OCI-LY7 (cell line): ENCODE measurements at regions not wholly inside any gene's neighbourhood (a gene's known extent, or its start where the extent isn't known, plus 50 kb on each side); places are given as distances from the start of the nearest gene placed in this dataset.

Source experiments
- BruUV-seq: library from RNA; stranded (reverse); fragments of 400-500 nt; replicated peaks from 2 replicates; lab custom pipeline; 2021; lab: Mats Ljungman, UMichigan
- CTCF ChIA-PET: fragments of 300-600 bp; sonication (Branson Sonifier 250); formaldehyde crosslinking; loops from one replicate; lab custom pipeline; 2022; ENCODE audit warnings: antibody characterized with exemption; ENCODE audit not compliant: unreplicated experiment; lab: Charles Lee
- POLR2A ChIA-PET: fragments of 300-600 bp; sonication (Branson Sonifier 250); formaldehyde crosslinking; loops from one replicate; lab custom pipeline; 2022; ENCODE audit warnings: antibody characterized with exemption; lab: Charles Lee
- DNase-seq: peaks from one replicate; pipeline ENCODE4 v3.0.0-alpha.2; 2015; ENCODE audit warnings: low spot score
- H2AFZ ChIP-seq: fragments of 200-600 bp; sonication (generic), shearing (Covaris generic); 2 replicates; pipeline ENCODE4 v1.6.1; 2014; ENCODE audit warnings: mild to moderate bottlenecking, antibody characterized with exemption, low read length, moderate library complexity
- H3K27ac ChIP-seq: fragments of 200-600 bp; sonication (generic); 2 replicates; pipeline ENCODE4 v1.5.1; 2014; ENCODE audit warnings: mixed run types, low read depth, mild to moderate bottlenecking, moderate library complexity, low read length, inconsistent platforms; ENCODE audit not compliant: poor library complexity, severe bottlenecking
- H3K36me3 ChIP-seq: fragments of 200-600 bp; sonication (generic); 2 replicates; pipeline ENCODE4 v1.6.1; 2014; ENCODE audit warnings: mild to moderate bottlenecking, antibody characterized with exemption, low read length, moderate library complexity, mixed read lengths; ENCODE audit not compliant: insufficient read depth
- H3K4me1 ChIP-seq: fragments of 200-600 bp; sonication (generic); 2 replicates; pipeline ENCODE4 v1.5.1; 2014; ENCODE audit warnings: mild to moderate bottlenecking, low read length; ENCODE audit not compliant: insufficient read depth, poor library complexity, severe bottlenecking
- H3K4me2 ChIP-seq: fragments of 200-600 bp; sonication (generic); 2 replicates; pipeline ENCODE4 v1.6.1; 2014; ENCODE audit warnings: mild to moderate bottlenecking, low read length
- H3K4me3 ChIP-seq: fragments of 200-600 bp; sonication (generic); 2 replicates; pipeline ENCODE4 v1.5.1; 2014; ENCODE audit warnings: mild to moderate bottlenecking, low read depth, low read length; ENCODE audit not compliant: poor library complexity, severe bottlenecking
- H3K79me2 ChIP-seq: fragments of 200-600 bp; sonication (generic); 2 replicates; pipeline ENCODE4 v1.6.1; 2016; ENCODE audit warnings: low read depth, mild to moderate bottlenecking, low read length, moderate library complexity, mixed read lengths; ENCODE audit not compliant: insufficient read depth
- H3K9me2 ChIP-seq: fragments of 200-600 bp; sonication (generic); 2 replicates; pipeline ENCODE4 v1.6.1; 2016; ENCODE audit warnings: mild to moderate bottlenecking, low read length, mixed read lengths; ENCODE audit not compliant: insufficient read depth
- H3K9me3 ChIP-seq: fragments of 200-600 bp; sonication (generic); 2 replicates; pipeline ENCODE4 v1.6.1; 2014; ENCODE audit warnings: mild to moderate bottlenecking, mixed run types, low read length, mixed read lengths
- H4K20me1 ChIP-seq: fragments of 200-600 bp; sonication (generic); 2 replicates; pipeline ENCODE4 v1.6.1; 2014; ENCODE audit warnings: mild to moderate bottlenecking, antibody characterized with exemption, low read length, moderate library complexity, mixed read lengths; ENCODE audit not compliant: insufficient read depth
- CTCF ChIP-seq: fragments of 200-600 bp; sonication (generic); conservative IDR thresholded peaks from 2 replicates; pipeline ENCODE4 v1.5.1; 2014; ENCODE audit warnings: mild to moderate bottlenecking, antibody characterized with exemption, low read length, moderate library complexity, mixed read lengths
- EZH2phosphoT487 ChIP-seq: fragments of 200-600 bp; sonication (generic); IDR thresholded peaks from 2 replicates; pipeline ENCODE4 v1.6.1; 2018; ENCODE audit warnings: low read depth, borderline replicate concordance, mild to moderate bottlenecking, mixed run types, antibody characterized with exemption, low read length, moderate library complexity, mixed read lengths
- intact Hi-C: fragments of 100-400 bp; cut with micrococcal nuclease; formaldehyde crosslinking; loops from one replicate; pipeline ENCODE4 v1.10.0; 2022; ENCODE audit not compliant: unreplicated experiment

- Histone ChIP-seq H3K36me3 (no peaks in the 10 kb centered on the region), H3K4me1 (no peaks in the 10 kb centered on the region), H3K4me3 (no peak overlapping the region), H3K79me2 (no peaks in the 10 kb centered on the region), H2AFZ (no peak overlapping the region), H4K20me1 (no peaks in the 10 kb centered on the region), H3K4me2 (no peak overlapping the region), H3K9me3 (no peaks in the 10 kb centered on the region), H3K9me2 (no peaks in the 10 kb centered on the region), H3K27ac (no peak overlapping the region)
- DNase-seq: no peak
- ChIA-PET CTCF (no interaction called here), POLR2A (no interaction called here)
- TF ChIP-seq CTCF (no peak), EZH2phosphoT487 (no peak)
- BruUV-seq: no TSS peak
- intact Hi-C loops: no loop called here
Observed at GRCh38 chrX:3181846-3182245, 140.6 kb downstream of the ARSF start.

- Histone ChIP-seq H3K4me3 (no peak overlapping the region), H3K4me1 (no peaks in the 10 kb centered on the region), H4K20me1 (no peaks in the 10 kb centered on the region), H2AFZ (no peak overlapping the region), H3K4me2 (no peak overlapping the region), H3K36me3 (no peaks in the 10 kb centered on the region), H3K27ac (no peak overlapping the region), H3K79me2 (no peaks in the 10 kb centered on the region), H3K9me2 (no peaks in the 10 kb centered on the region), H3K9me3 (no peaks in the 10 kb centered on the region)
- CTCF ChIA-PET: no interaction called here
- intact Hi-C loops: no loop called here
- TF ChIP-seq EZH2phosphoT487: no peak
- TF ChIP-seq CTCF: no peak
- DNase-seq: no peak
- no TSS peak for BruUV-seq
- POLR2A ChIA-PET: no interaction called here
Observed at GRCh38 chrX:3178329-3178728, 137.1 kb downstream of the ARSF start.

- Histone ChIP-seq H3K79me2 (no peaks in the 10 kb centered on the region), H4K20me1 (no peaks in the 10 kb centered on the region), H3K27ac (no peak overlapping the region), H3K4me3 (no peak overlapping the region), H3K9me2 (no peaks in the 10 kb centered on the region), H3K4me2 (no peak overlapping the region), H3K36me3 (no peaks in the 10 kb centered on the region), H2AFZ (no peak overlapping the region), H3K9me3 (no peaks in the 10 kb centered on the region), H3K4me1 (no peaks in the 10 kb centered on the region)
- ChIA-PET CTCF (no interaction called here), POLR2A (no interaction called here)
- BruUV-seq: no TSS peak
- intact Hi-C loops: no loop called here
- no peak for DNase-seq
- TF ChIP-seq EZH2phosphoT487 (no peak), CTCF (no peak)
Observed at GRCh38 chrX:3177851-3178250, 136.6 kb downstream of the ARSF start.
